Breast epithelium (tissue), 3 donors: ENCODE measurements at regions not wholly inside any gene's neighbourhood (a gene's known extent, or its start where the extent isn't known, plus 50 kb on each side); places are given as distances from the start of the nearest gene placed in this dataset.

Source experiments
- CTCF ChIP-seq, 3 donors: fragments of 450-650 bp; IDR thresholded peaks; one replicate each; pipeline ENCODE4 v1.5.1; 2016 to 2017; ENCODE audit warnings: antibody characterized with exemption in 3 of 3, mild to moderate bottlenecking in 3 of 3, moderate library complexity in 3 of 3
- POLR2A ChIP-seq: fragments of 450-650 bp; IDR thresholded peaks from one replicate; pipeline ENCODE4 v1.6.1; 2016; ENCODE audit warnings: antibody characterized with exemption, mild to moderate bottlenecking, moderate library complexity

GRCh38 chr20:24370911-24371695 is 98.3 kb upstream of the SYNDIG1 start:
- no peak for TF ChIP-seq CTCF (IDR thresholded peaks at IDR 0.05)
- no peak for TF ChIP-seq POLR2A
